Panc1 (cell line): ENCODE measurements at regions not wholly inside any gene's neighbourhood (a gene's known extent, or its start where the extent isn't known, plus 50 kb on each side); places are given as distances from the start of the nearest gene placed in this dataset.

ENCODE experiments used
- CTCF ChIP-seq: fragments of 450-650 bp; IDR thresholded peaks from 2 replicates; pipeline ENCODE4 v1.5.1; 2017; ENCODE audit warnings: mild to moderate bottlenecking
- POLR2AphosphoS5 ChIP-seq: IDR thresholded peaks from 2 replicates; pipeline ENCODE4 v1.6.1; 2012; ENCODE audit warnings: mild to moderate bottlenecking, low read depth, low read length, moderate library complexity
- REST ChIP-seq, 2 experiments: IDR thresholded peaks; 2 replicates each; pipeline ENCODE4 v1.6.1; 2011 to 2012; ENCODE audit warnings: low read depth in 2 of 2, control low read depth in 1 of 2, low read length in 1 of 2, mild to moderate bottlenecking in 1 of 2, moderate library complexity in 1 of 2; ENCODE audit not compliant: insufficient read depth in 1 of 2
- SIN3A ChIP-seq: IDR thresholded peaks from 2 replicates; pipeline ENCODE4 v1.6.1; 2012; ENCODE audit warnings: low read depth, mild to moderate bottlenecking, low read length, moderate library complexity, borderline replicate concordance; ENCODE audit not compliant: insufficient read depth
- TCF7L2 ChIP-seq: IDR thresholded peaks from 2 replicates; pipeline ENCODE4 v1.6.1; 2011; ENCODE audit warnings: mild to moderate bottlenecking, low read depth, low read length, inconsistent platforms

GRCh38 chr10:44581996-44582395, 197.1 kb upstream of the CXCL12 start:
- TF ChIP-seq POLR2AphosphoS5 (no peak), CTCF (no peak), REST (IDR thresholded peaks at IDR 0.05; ENCODE audit: insufficient read depth in 1 of 2, low read depth in 2 of 2, low read length in 1 of 2) (no peak), SIN3A (no peak), TCF7L2 (no peak)
